GM12874 (cell line): ENCODE measurements at regions not wholly inside any gene's neighbourhood (a gene's known extent, or its start where the extent isn't known, plus 50 kb on each side); places are given as distances from the start of the nearest gene placed in this dataset.

ENCODE experiments used
- CTCF ChIP-seq: IDR thresholded peaks from 2 replicates; pipeline ENCODE4 v1.5.1; 2011; ENCODE audit warnings: low read depth, mild to moderate bottlenecking, control low read depth, low read length, moderate library complexity; ENCODE audit not compliant: insufficient read depth

- TF ChIP-seq CTCF: no peak
Measured at GRCh38 chr2:78615956-78616355, 409.5 kb upstream of the REG3G start.

GRCh38 chr2:78634425-78634824, 391.1 kb upstream of the REG3G start:
- no peak for TF ChIP-seq CTCF

- TF ChIP-seq CTCF: no peak
Measured at GRCh38 chr2:78644854-78645253, 380.6 kb upstream of the REG3G start.

GRCh38 chr2:78646533-78647364, 378.8 kb upstream of the REG3G start:
- no peak for TF ChIP-seq CTCF

GRCh38 chr2:78648558-78648957, 376.9 kb upstream of the REG3G start:
- no peak for TF ChIP-seq CTCF

GRCh38 chr2:78654941-78655340, 370.6 kb upstream of the REG3G start:
- no peak for TF ChIP-seq CTCF

GRCh38 chr2:78676921-78677696, 348.4 kb upstream of the REG3G start:
- TF ChIP-seq CTCF: no peak
